Activated CD4-positive, alpha-beta T cell treated with anti-CD3 and anti-CD28 coated beads for 48 hours (primary cell): ENCODE measurements at regions not wholly inside any gene's neighbourhood (a gene's known extent, or its start where the extent isn't known, plus 50 kb on each side); places are given as distances from the start of the nearest gene placed in this dataset.
"Not testable (repeated sequence)": the region's sequence is repeated elsewhere in the genome, so short reads cannot be mapped to it uniquely, and the experiment has no call there.

Source experiments
- DNase-seq: peaks from one replicate; pipeline ENCODE4 v3.0.0-alpha.2; 2020

GRCh38 chr2:230593765-230594164 lies 118.9 kb upstream of the CAB39 start:
- DNase-seq = no peak

GRCh38 chr2:230594286-230594840 lies 118.3 kb upstream of the CAB39 start:
- no peak for DNase-seq

GRCh38 chr2:230599853-230600252 lies 112.8 kb upstream of the CAB39 start:
- DNase-seq = no peak

DNA sequence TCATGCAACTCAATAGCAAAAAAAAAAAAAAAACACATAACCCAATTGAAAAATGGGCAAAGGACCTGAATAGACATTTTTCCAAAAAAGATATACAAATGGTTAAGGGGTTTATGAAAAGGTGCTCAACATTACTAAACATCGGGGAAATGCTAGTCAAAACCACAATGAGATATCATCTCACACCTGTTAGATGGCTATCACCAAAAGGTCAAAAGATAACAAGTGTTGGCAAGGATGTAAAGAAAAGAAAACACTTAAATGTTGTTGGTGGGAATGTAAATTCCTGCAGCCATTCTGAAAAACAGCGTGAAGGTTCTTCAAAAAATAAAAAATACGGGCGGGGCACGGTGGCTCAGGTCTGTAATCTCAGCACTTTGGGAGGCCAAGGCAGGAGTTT lies 112.4 kb upstream of the CAB39 start:
- DNase-seq = no peak

DNA sequence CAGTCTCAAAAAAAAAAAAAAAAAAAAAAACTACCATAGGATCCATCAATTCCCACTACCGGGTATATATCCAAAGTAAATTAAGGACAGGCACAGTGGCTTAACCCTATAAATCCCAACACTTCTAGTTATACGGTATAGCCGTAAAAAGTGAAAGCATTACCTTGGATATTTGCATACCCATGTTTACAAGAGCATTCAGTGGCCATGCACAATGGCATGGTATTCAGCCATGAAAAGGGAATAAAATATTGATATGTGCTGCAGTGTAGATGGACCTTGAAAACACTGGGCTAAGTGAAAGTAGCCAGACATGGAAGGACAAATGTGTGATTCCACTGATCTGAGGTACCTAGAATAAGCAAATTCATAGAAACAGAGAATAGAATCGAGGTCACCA lies 111.8 kb upstream of the CAB39 start:
- DNase-seq = no peak

DNA sequence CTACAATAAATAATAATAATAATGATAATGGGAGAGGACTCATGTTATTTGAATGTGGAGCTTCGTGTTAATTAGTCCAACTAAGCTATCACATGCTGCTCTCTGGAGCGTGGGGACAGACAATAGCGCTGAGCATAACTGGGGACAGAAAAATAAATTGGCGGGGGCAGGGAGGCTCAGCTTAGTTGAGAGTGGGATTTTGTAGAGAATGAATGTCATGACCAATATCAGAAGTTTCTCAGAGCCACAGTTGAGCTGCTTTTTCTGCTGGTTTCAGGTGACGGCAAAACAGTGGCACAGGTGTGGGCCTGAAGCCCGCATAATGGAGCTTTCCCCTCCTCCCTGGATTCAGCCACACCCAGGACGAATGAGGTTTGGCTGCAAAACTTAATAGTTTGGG lies 111.1 kb upstream of the CAB39 start:
- DNase-seq = no peak

- DNase-seq = peak; percentile 59
These were observed 109.9 kb upstream of the CAB39 start for GRCh38 chr2:230602562-230603230.

DNA sequence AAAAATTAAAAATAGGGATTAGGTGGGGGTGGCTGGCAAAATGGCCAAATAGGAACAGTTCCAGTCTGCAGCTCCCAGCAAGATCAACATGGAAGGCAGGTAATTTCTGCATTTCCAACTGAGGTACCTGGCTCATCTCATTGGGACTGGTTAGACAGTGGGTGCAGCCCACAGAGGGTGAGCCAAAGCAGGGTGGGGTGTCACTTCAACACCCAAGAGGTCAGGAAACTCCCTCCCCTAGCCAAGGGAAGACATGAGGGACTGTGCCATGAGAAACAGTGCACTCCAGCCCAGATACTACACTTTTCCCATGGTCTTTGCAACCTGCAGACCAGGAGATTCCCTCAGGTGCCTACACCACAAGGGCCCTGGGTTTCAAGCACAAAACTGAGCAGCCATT lies 109.3 kb upstream of the CAB39 start:
- DNase-seq = not testable (repeated sequence)

GRCh38 chr2:230604158-230604557 lies 108.5 kb upstream of the CAB39 start:
- DNase-seq = not testable (repeated sequence)

- no peak for DNase-seq
These were observed 98.6 kb upstream of the CAB39 start for GRCh38 chr2:230614040-230614439.

DNA sequence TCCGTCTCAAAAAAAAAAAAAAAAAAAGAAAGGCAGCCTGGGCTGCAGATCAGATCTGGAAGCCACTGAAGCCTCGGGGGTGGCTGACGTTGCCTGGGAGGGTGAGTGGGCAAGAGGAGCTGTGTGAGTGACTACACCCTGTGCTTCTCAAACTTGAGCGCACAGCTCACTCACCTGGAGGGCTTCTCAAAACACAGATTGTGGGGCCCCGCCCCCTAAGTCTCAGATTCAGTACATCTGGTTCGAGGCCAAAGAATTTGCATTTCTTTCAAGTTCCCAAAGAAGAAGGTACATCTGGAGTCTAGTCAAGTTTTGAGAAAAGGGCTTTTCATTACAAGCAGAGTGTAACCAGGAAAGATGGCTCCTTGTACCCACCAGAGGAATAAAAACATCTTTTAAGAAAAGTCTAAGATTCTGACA lies 97.7 kb upstream of the CAB39 start:
- peak; percentile 78 for DNase-seq

- not testable (repeated sequence) for DNase-seq
These were observed 95.4 kb upstream of the CAB39 start for GRCh38 chr2:230617256-230617706.

- no peak for DNase-seq
These were observed 93.2 kb upstream of the CAB39 start for GRCh38 chr2:230619491-230619890.

DNA sequence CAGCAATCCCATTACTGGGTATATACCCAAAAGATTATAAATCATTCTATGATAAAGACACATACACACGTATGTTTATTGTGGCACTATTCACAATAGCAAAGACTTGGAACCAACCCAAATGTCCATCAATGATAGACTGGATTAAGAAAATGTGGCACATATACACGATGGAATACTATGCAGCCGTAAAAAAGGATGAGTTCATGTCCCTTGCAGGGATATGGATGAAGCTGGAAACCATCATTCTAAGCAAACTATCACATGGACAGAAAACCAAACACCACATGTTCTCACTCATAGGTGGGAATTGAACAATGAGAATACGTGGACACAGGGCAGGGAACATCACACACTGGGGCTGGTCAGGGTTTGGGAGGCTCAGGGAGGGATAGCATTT lies 87.4 kb upstream of the CAB39 start:
- not testable (repeated sequence) for DNase-seq

- not testable (repeated sequence) for DNase-seq
These were observed 85.6 kb upstream of the CAB39 start for GRCh38 chr2:230627091-230627490.

- no peak for DNase-seq
These were observed 84.6 kb upstream of the CAB39 start for GRCh38 chr2:230627806-230628724.

- no peak for DNase-seq
These were observed 81.2 kb upstream of the CAB39 start for GRCh38 chr2:230631470-230631869.

- no peak for DNase-seq
These were observed 78.5 kb upstream of the CAB39 start for GRCh38 chr2:230634146-230634545.

DNA sequence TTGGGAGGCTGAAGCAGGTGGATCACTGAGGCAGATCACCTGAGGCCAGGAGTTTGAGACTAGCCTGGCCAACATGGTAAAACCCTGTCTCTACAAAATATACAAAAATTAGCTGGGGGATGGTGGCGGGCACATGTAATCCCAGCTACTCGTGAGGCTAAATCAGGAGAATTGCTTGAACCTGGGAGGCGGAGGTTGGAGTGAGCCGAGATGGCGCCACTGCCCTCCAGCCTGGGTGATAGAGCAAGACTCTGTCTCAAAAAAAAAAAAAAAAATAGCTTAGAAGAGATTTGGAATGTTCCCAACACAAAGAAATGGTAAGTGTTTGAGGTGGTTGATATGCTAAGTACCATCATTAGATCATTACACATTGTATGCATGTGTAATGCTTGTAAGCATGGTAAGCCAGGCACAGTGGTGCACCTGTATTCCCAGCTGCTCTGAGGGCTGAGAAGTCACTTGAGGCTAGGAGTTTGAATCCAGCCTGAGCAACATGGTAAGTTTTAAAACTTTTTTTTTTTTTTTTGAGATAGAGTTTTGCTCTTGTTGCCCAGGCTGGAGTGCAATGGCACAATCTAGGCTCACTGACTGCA lies 77.8 kb upstream of the CAB39 start:
- DNase-seq = not testable (repeated sequence)

DNA sequence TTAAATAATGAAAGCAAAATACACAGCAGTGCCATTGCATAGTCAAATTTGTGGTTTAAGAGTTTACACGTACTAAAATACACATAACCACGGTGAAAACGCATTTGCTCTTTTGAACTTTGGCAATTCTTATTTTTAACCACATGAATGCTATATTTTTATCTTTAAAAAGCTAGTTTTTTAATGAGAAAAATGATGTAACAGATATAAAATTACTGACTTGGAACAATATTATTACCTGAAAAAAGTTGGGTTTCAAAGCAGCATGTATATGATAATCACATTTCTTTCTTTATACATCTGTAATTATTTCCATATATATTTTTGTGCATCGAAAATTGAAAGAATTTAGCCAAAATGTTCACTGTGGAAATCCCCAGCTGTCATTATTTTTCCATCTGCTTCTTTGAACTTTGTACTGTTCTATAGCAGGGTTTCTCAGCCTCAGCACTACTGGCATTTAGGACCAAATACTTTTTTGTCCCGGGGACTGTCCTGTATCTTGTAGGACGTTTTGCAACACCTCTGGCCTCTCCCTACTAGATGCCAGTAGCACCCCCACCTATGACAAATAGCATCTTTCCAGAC lies 75.9 kb upstream of the CAB39 start:
- DNase-seq = no peak

DNA sequence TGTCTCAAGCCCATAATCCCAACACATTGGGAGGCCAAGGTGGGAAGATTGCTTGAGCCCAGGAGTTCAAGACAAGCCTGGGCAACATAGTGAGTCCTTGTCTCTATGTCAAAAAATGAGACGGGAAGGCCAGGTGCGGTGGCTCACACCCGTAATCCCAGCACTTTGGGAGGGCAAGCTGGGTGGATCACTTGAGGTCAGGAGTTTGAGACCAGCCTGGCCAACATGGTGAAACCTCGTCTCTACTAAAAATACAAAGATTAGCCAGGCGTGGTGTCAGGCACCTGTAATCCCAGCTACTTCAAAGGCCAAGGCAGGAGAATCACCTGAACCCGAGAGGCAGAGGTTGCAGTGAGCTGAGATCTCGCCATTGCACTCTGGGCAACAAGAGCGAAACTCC lies 75.2 kb upstream of the CAB39 start:
- DNase-seq = not testable (repeated sequence)

DNA sequence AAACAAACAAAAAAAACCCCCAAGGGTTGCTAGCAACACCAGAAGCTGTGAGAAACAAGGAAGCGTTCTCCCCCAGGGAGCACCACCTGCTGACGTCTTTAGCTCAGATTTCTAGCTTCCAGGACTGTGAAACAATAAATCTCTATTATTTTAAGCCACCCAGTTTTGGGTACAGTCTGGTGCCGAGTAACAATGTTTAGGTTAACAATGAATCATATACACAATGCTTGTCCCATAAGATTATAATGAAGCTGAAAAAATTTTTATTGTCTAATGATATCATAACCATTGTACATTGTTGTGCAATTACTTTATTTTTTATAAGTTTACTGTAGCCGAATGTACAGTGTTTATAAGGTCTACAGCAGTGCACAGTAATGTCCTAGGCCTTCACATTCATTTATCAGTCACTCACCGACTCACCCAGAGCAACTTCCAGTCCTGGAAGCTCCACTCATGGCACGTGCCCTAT lies 72.1 kb upstream of the CAB39 start:
- no peak for DNase-seq

DNA sequence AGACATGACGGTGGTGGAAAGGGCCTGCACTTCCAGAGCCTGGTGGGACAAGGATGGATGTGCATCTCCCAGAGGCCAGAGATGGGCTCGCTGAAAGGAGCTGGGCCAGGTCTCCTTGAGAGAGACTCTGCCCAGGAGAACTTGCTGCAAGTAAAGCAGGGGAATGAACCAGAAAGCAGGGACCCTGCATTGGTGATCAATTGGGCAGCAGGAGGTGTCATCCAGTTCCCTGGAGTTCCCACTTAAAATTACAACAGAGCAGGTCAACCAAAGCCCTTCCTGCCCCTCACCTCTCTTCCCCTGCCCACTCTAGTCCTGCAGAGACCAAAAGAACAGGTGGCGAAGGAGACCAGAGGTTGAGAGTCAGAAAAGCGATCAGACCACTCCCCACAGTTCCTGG lies 69.7 kb upstream of the CAB39 start:
- no peak for DNase-seq
